ENCODE measurements at regions not wholly inside any gene's neighbourhood (a gene's known extent, or its start where the extent isn't known, plus 50 kb on each side); places are given as distances from the start of the nearest gene placed in this dataset.

DNA sequence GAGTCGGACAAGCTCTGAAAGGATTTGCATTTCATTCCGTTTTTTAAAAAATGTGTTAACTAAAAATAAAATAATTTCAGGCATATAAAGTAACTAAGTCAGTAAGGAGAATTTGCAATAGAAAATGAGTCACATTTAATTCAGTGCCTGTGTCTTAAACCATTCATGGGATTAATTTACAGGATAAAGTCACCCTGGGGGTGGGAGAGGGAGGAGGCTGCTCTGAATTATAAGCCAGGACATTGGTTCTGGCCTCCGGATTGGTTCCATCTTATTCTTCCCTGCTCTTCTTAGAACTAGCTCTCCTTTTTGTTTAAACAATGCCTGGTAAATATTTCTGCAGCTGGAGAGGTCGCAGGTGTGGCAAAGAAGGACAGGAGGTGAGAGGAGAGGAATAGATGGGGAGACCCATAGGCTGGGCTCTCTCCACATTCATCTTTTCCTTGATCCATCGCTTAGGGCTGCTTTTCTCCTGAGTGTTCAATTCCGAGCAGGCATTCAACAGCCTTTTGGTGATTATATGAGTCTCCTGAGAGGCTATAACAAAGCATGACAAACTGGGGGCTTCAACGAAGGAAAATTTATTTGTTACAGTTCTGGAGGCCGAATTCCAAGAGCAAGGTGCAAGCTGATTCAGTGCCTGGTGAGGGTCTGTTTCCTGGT, 319.2 kb downstream of the PHKB start:
- no TSS peak for BruUV-seq (replicated peaks)
- Histone ChIP-seq H3K36me3 (ENCODE audit: control insufficient read depth, insufficient read depth, low read length) (no peaks in the 10 kb centered on the region), H3K9me3 (no peaks in the 10 kb centered on the region), H3K4me3 (ENCODE audit: low read depth, low read length) (no peak overlapping the region), H3K4me1 (no peaks in the 10 kb centered on the region), H3K27me3 (replicated peaks; ENCODE audit: control insufficient read depth, insufficient read depth, low read length) (no peaks in the 10 kb centered on the region)
- no peak for DNase-seq
- no peaks in the 10 kb centered on the region for H3K4me1 Mint-ChIP-seq (ENCODE audit: low read depth, unreplicated experiment)
- H3K27me3 Mint-ChIP-seq (ENCODE audit: insufficient read depth, unreplicated experiment), result peaks cover 8% of the 10 kb centered on the region
- TF ChIP-seq, protein P1, sequence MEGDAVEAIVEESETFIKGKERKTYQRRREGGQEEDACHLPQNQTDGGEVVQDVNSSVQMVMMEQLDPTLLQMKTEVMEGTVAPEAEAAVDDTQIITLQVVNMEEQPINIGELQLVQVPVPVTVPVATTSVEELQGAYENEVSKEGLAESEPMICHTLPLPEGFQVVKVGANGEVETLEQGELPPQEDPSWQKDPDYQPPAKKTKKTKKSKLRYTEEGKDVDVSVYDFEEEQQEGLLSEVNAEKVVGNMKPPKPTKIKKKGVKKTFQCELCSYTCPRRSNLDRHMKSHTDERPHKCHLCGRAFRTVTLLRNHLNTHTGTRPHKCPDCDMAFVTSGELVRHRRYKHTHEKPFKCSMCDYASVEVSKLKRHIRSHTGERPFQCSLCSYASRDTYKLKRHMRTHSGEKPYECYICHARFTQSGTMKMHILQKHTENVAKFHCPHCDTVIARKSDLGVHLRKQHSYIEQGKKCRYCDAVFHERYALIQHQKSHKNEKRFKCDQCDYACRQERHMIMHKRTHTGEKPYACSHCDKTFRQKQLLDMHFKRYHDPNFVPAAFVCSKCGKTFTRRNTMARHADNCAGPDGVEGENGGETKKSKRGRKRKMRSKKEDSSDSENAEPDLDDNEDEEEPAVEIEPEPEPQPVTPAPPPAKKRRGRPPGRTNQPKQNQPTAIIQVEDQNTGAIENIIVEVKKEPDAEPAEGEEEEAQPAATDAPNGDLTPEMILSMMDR (IDR thresholded peaks at IDR 0.05; ENCODE audit: insufficient read depth in 1 of 2, low read depth in 1 of 2, low read length in 1 of 2, severe bottlenecking in 1 of 2, unreplicated experiment in 1 of 2), result no peak
- H3K36me3 Mint-ChIP-seq (ENCODE audit: insufficient read depth, unreplicated experiment), result no peaks in the 10 kb centered on the region
- intact Hi-C loops (cut with micrococcal nuclease; ENCODE audit: unreplicated experiment), result no loop called here
- no peaks in the 10 kb centered on the region for H3K9me3 Mint-ChIP-seq (ENCODE audit: unreplicated experiment)
- CTCF ChIA-PET, result no interaction called here
- H3K4me3 Mint-ChIP-seq (ENCODE audit: unreplicated experiment), result peak overlapping the region; percentile 23
- POLR2A ChIA-PET, result no interaction called here
- H3K27ac Mint-ChIP-seq (ENCODE audit: unreplicated experiment), result no peak overlapping the region

DNA sequence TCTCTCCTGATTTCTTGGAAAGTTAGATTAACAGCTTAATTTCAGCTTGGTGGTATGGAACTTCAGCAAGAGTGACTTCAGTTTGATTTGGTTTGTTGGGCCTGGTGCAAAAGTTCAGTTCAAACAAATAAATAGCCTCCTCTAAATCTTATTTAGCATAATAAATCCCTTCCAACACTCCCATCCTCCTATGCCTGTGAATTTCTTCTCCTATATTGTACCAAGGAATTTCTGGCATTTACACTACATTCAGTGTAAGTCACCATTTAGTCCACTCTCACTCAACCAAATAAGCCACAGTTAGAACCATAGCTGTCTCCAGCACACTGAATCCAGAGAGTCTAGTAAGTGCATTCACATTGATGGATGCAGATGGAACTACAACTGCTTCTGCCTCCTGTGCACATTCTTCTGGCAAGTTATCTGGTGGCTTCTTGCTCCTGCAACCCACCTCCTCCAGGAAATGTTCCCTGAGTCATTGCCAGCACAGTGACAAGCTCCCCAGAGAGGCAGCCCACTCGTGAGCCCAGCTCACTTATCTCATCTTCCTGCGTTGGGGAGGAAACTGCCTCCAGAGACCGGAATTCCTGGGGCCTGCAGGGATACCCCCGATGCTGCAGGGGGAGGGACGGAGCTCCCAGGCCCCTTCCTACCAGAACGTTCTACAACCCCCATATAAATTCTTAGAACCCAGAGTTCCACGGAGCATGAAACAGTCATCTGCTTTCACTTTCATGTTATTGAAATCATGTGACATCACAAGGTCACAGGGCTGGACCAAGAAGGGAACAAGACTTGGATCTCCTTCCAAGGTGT, 318.3 kb downstream of the PHKB start:
- no peaks in the 10 kb centered on the region for H3K4me1 Mint-ChIP-seq (ENCODE audit: low read depth, unreplicated experiment)
- intact Hi-C loops (cut with micrococcal nuclease; ENCODE audit: unreplicated experiment), result no loop called here
- ChIA-PET CTCF (no interaction called here), POLR2A (no interaction called here)
- no peak overlapping the region for H3K27ac Mint-ChIP-seq (ENCODE audit: unreplicated experiment)
- H3K4me3 Mint-ChIP-seq (ENCODE audit: unreplicated experiment), result peak overlapping the region; percentile 23
- no peaks in the 10 kb centered on the region for H3K36me3 Mint-ChIP-seq (ENCODE audit: insufficient read depth, unreplicated experiment)
- DNase-seq, result no peak
- TF ChIP-seq, protein P1 (IDR thresholded peaks at IDR 0.05; ENCODE audit: insufficient read depth in 1 of 2, low read depth in 1 of 2, low read length in 1 of 2, severe bottlenecking in 1 of 2, unreplicated experiment in 1 of 2), result no peak
- H3K4me1 ChIP-seq, result no peaks in the 10 kb centered on the region
- H3K4me3 ChIP-seq (ENCODE audit: low read depth, low read length), result no peak overlapping the region
- no peaks in the 10 kb centered on the region for H3K36me3 ChIP-seq (ENCODE audit: control insufficient read depth, insufficient read depth, low read length)
- H3K27me3 ChIP-seq (replicated peaks; ENCODE audit: control insufficient read depth, insufficient read depth, low read length), result no peaks in the 10 kb centered on the region
- H3K9me3 Mint-ChIP-seq (ENCODE audit: unreplicated experiment), result no peaks in the 10 kb centered on the region
- BruUV-seq (replicated peaks), result no TSS peak
- peaks cover 8% of the 10 kb centered on the region for H3K27me3 Mint-ChIP-seq (ENCODE audit: insufficient read depth, unreplicated experiment)
- H3K9me3 ChIP-seq, result no peaks in the 10 kb centered on the region

DNA sequence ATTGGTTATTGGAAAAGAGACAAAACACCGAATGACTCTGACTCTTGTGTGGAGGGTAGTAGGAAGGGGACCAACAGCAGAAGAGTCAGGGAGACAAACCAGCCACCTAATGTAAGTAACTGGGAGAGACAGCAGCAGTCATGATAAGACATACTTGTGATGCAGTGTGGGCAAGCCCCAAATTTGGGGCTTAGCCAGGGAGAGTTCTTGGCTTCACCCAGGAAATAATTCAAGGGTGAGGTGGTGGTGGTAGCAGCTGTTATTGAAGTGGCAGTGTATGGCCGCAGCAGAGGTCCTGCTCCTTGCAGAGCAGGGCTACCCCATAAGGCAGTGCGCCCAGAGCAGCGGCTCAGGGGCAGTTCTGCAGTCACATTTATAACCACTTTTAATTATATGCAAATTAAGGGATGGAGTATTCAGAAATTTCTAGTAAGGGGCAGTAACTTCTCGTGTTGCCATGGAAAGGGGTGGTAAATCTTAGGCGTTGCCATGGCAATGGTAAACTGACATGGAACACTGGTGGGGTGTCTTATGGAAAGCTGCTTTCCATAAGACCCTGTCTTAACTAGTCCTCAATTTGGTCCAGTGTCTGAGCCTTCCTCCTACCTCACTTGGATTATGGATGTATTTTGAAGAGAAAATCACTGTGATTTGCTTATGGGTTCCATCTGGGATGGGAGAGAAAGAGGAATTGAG, 317.1 kb downstream of the PHKB start:
- H3K4me1 Mint-ChIP-seq (ENCODE audit: low read depth, unreplicated experiment), result no peaks in the 10 kb centered on the region
- H3K27me3 Mint-ChIP-seq (ENCODE audit: insufficient read depth, unreplicated experiment), result peaks cover 5% of the 10 kb centered on the region
- no peak overlapping the region for H3K27ac Mint-ChIP-seq (ENCODE audit: unreplicated experiment)
- ChIA-PET POLR2A (no interaction called here), CTCF (no interaction called here)
- no peaks in the 10 kb centered on the region for H3K27me3 ChIP-seq (replicated peaks; ENCODE audit: control insufficient read depth, insufficient read depth, low read length)
- no peaks in the 10 kb centered on the region for H3K9me3 Mint-ChIP-seq (ENCODE audit: unreplicated experiment)
- H3K36me3 Mint-ChIP-seq (ENCODE audit: insufficient read depth, unreplicated experiment), result no peaks in the 10 kb centered on the region
- H3K36me3 ChIP-seq (ENCODE audit: control insufficient read depth, insufficient read depth, low read length), result no peaks in the 10 kb centered on the region
- TF ChIP-seq, protein P1 (IDR thresholded peaks at IDR 0.05; ENCODE audit: insufficient read depth in 1 of 2, low read depth in 1 of 2, low read length in 1 of 2, severe bottlenecking in 1 of 2, unreplicated experiment in 1 of 2), result no peak
- no peaks in the 10 kb centered on the region for H3K9me3 ChIP-seq
- no TSS peak for BruUV-seq (replicated peaks)
- H3K4me3 ChIP-seq (ENCODE audit: low read depth, low read length), result no peak overlapping the region
- no peak for DNase-seq
- no peak overlapping the region for H3K4me3 Mint-ChIP-seq (ENCODE audit: unreplicated experiment)
- no peaks in the 10 kb centered on the region for H3K4me1 ChIP-seq
- intact Hi-C loops (cut with micrococcal nuclease; ENCODE audit: unreplicated experiment), result no loop called here

All from Caco-2 (cell line).